Smooth muscle cell (in vitro differentiated cells): ENCODE measurements at regions not wholly inside any gene's neighbourhood (a gene's known extent, or its start where the extent isn't known, plus 50 kb on each side); places are given as distances from the start of the nearest gene placed in this dataset.
"Not testable (repeated sequence)": the region's sequence is repeated elsewhere in the genome, so short reads cannot be mapped to it uniquely, and the experiment has no call there.

Experiments used
- DNase-seq: peaks from one replicate; lab custom pipeline; 2025; ENCODE audit not compliant: unreplicated experiment; lab: John Stamatoyannopoulos, UW
- H2AFZ ChIP-seq: fragments of 200-600 bp; sonication (generic); 2 replicates; pipeline ENCODE4 v1.6.0; 2016; ENCODE audit warnings: antibody characterized with exemption, low read depth, mild to moderate bottlenecking
- H3F3A ChIP-seq: fragments of 200-600 bp; sonication (generic); 2 replicates; pipeline ENCODE4 v1.6.0; 2017; ENCODE audit warnings: antibody characterized with exemption, low read depth
- H3K27ac ChIP-seq: fragments of 200-600 bp; sonication (generic); 2 replicates; pipeline ENCODE4 v1.5.1; 2016; ENCODE audit warnings: low read depth, mild to moderate bottlenecking
- H3K27me3 ChIP-seq: fragments of 200-600 bp; sonication (generic); 2 replicates; pipeline ENCODE4 v1.6.1; 2016; ENCODE audit warnings: low read depth, mild to moderate bottlenecking
- H3K36me3 ChIP-seq: fragments of 200-600 bp; sonication (generic); 2 replicates; pipeline ENCODE4 v1.5.1; 2016; ENCODE audit warnings: low read depth
- H3K4me1 ChIP-seq: fragments of 200-600 bp; sonication (generic); 2 replicates; pipeline ENCODE4 v1.5.1; 2016; ENCODE audit warnings: low read depth
- H3K4me2 ChIP-seq: fragments of 200-600 bp; sonication (generic); 2 replicates; pipeline ENCODE4 v1.6.0; 2016; ENCODE audit warnings: mild to moderate bottlenecking
- H3K4me3 ChIP-seq: fragments of 200-600 bp; sonication (generic); 2 replicates; pipeline ENCODE4 v1.5.1; 2016; ENCODE audit warnings: mild to moderate bottlenecking
- H3K79me2 ChIP-seq: fragments of 200-600 bp; sonication (generic); 2 replicates; pipeline ENCODE4 v1.6.0; 2016; ENCODE audit warnings: low read depth, mild to moderate bottlenecking
- H3K9ac ChIP-seq: fragments of 200-600 bp; sonication (generic); 2 replicates; pipeline ENCODE4 v1.6.0; 2016; ENCODE audit warnings: low read depth
- H3K9me3 ChIP-seq: fragments of 200-600 bp; sonication (generic); replicated peaks from 2 replicates; pipeline ENCODE4 v1.5.1; 2016; ENCODE audit warnings: low read depth
- H4K20me1 ChIP-seq: fragments of 200-600 bp; sonication (generic); 2 replicates; pipeline ENCODE4 v1.6.0; 2016; ENCODE audit warnings: low read depth
- WGBS: methylation state at CpG from one replicate; pipeline ENCODE4 v1.1.7; 2016; ENCODE audit warnings: low lambda C conversion rate; 5-methylcytosine and 5-hydroxymethylcytosine counted together
- TF ChIP-seq, protein P1 (sequence below): fragments of 200-600 bp; sonication (generic); IDR thresholded peaks from 2 replicates; pipeline ENCODE4 v1.5.1; 2017; ENCODE audit warnings: borderline replicate concordance, mild to moderate bottlenecking, antibody characterized with exemption; ENCODE audit not compliant: insufficient read depth, poor library complexity, severe bottlenecking

DNA sequence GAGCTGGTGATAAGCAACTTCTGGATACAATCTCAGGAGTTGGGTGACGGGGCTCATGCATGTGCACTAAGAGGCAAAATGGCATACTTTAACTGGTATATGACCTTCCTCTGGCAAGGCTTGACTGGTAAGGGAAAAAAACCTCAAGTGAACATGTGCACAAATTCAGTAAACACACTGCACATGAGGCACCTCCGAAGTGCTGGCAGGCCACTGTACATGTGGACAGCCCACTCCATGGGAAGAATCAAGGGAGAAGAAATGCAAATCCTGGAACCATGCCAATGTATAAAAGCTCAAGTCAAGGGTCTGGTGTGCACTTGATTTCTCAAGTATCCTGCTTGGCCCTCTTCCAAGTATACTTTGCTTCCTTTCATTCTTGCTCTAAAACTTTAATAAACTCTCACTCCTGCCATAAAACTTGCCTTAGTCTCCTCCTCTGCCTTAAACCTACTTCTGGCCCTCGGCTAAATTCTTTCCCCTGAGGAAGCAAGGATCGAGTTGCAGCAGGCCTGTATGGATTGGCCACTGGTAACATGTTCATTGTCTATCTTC lies 167.2 kb downstream of the RAMP3 start:
- Histone ChIP-seq H2AFZ (no peak overlapping the region), H4K20me1 (no peaks in the 10 kb centered on the region)
- 77% methylated on average over 4 of the region's 4 CpGs for WGBS

DNA sequence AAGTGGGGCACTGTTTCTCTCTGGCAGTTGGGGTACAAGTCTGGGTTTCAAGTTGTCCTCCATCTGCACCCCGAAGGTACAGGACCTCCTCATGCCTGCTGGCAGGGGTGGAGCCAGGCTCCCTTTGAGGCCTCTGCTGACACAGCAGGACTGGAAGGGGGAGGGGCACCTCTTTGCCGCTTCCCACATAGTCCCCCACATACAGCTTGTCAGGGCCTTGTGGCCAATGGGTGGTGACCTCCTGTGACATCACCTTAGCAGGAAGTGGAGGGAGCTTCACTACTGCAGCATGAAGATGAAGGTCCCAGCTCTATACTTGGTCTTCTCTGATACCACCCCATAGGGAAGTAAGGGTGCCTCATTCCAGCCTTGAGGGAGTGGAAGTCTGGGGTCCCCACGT lies 167.8 kb downstream of the RAMP3 start:
- H4K20me1 ChIP-seq = no peaks in the 10 kb centered on the region
- WGBS = 94% methylated on average over 3 of the region's 3 CpGs
- no peaks in the 10 kb centered on the region for H3K79me2 ChIP-seq

More for the DNA sequence above, 167.2 kb downstream of the RAMP3 start:
- no peak overlapping the region for H3K4me3 ChIP-seq
- H3K9ac ChIP-seq = no peak overlapping the region
- H3K4me2 ChIP-seq = no peak overlapping the region
- H3K79me2 ChIP-seq = no peaks in the 10 kb centered on the region
- H3K27ac ChIP-seq = no peak overlapping the region
- no peaks in the 10 kb centered on the region for H3K36me3 ChIP-seq
- no peaks in the 10 kb centered on the region for H3K9me3 ChIP-seq
- no peak for DNase-seq
- H3F3A ChIP-seq = no peaks in the 10 kb centered on the region
- TF ChIP-seq, protein P1, sequence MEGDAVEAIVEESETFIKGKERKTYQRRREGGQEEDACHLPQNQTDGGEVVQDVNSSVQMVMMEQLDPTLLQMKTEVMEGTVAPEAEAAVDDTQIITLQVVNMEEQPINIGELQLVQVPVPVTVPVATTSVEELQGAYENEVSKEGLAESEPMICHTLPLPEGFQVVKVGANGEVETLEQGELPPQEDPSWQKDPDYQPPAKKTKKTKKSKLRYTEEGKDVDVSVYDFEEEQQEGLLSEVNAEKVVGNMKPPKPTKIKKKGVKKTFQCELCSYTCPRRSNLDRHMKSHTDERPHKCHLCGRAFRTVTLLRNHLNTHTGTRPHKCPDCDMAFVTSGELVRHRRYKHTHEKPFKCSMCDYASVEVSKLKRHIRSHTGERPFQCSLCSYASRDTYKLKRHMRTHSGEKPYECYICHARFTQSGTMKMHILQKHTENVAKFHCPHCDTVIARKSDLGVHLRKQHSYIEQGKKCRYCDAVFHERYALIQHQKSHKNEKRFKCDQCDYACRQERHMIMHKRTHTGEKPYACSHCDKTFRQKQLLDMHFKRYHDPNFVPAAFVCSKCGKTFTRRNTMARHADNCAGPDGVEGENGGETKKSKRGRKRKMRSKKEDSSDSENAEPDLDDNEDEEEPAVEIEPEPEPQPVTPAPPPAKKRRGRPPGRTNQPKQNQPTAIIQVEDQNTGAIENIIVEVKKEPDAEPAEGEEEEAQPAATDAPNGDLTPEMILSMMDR = no peak
- H3K4me1 ChIP-seq = no peaks in the 10 kb centered on the region
- H3K27me3 ChIP-seq = no peaks in the 10 kb centered on the region

DNA sequence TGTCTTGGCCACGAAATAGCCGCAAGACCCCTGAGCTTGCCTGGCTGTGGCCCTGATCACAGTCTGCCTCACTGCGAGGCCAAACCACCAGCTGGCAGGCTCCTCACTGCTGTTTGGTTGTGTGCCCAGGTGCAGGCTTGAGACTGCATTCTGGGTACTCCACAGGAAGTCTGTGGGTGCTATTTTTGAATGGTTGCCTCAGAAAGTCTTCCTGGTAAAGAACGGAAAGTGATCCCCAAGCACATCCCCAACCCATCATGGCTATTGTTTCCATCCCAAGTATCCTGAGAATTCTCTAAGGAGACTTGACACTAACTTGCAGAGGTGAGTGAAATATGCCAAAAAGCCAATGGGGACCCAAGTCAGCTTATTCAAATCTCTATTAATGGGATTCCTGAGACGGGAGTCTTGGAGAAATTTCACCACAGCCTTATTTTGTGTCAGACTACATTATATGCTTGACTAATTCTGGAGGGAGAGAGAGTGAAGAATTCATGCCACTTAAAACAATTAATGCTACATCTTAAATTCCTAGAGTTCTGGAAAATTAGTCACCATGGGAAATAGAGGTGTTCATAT lies 170.9 kb downstream of the RAMP3 start:
- Histone ChIP-seq H3K9ac (no peak overlapping the region), H2AFZ (no peak overlapping the region), H3K79me2 (no peaks in the 10 kb centered on the region), H3F3A (no peaks in the 10 kb centered on the region), H3K9me3 (no peaks in the 10 kb centered on the region), H3K4me2 (no peak overlapping the region), H3K4me1 (no peaks in the 10 kb centered on the region), H3K4me3 (no peak overlapping the region), H3K27ac (no peak overlapping the region), H3K36me3 (no peaks in the 10 kb centered on the region), H4K20me1 (no peaks in the 10 kb centered on the region), H3K27me3 (no peaks in the 10 kb centered on the region)
- DNase-seq = no peak
- TF ChIP-seq, protein P1 = no peak
- 95% methylated on average over 5 of the region's 5 CpGs for WGBS

More for the DNA sequence above, 167.8 kb downstream of the RAMP3 start:
- H3K27ac ChIP-seq = no peak overlapping the region
- TF ChIP-seq, protein P1 = no peak
- no peaks in the 10 kb centered on the region for H3K36me3 ChIP-seq
- H3K9me3 ChIP-seq = no peaks in the 10 kb centered on the region
- no peaks in the 10 kb centered on the region for H3K27me3 ChIP-seq
- no peaks in the 10 kb centered on the region for H3K4me1 ChIP-seq
- H2AFZ ChIP-seq = no peak overlapping the region
- no peak for DNase-seq
- no peaks in the 10 kb centered on the region for H3F3A ChIP-seq
- H3K9ac ChIP-seq = no peak overlapping the region
- H3K4me2 ChIP-seq = no peak overlapping the region
- no peak overlapping the region for H3K4me3 ChIP-seq

DNA sequence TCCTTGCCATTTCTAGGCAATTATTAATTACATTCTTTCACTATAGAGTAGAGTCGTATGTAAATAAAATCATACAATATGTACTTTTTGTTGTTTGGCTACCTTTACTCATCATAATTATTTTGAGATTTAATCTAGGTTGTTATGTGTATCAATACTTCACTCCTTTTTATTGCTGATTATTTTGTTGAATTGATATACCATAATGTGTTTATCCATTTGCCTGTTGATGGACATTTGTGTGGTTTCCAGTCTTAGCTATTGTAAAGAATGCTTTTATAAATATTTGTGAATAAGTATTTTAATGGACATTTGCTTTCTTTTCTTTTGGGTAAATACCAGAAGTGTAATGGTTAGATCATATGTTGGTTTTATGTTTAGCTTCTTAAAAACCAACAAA lies 174.0 kb downstream of the RAMP3 start:
- Histone ChIP-seq H3K4me3 (no peak overlapping the region), H3K27me3 (no peaks in the 10 kb centered on the region), H3K4me1 (no peaks in the 10 kb centered on the region), H3K4me2 (no peak overlapping the region), H3K9ac (no peak overlapping the region), H3K9me3 (no peaks in the 10 kb centered on the region), H3K36me3 (no peaks in the 10 kb centered on the region), H4K20me1 (no peaks in the 10 kb centered on the region), H3K79me2 (no peaks in the 10 kb centered on the region), H3F3A (no peaks in the 10 kb centered on the region), H3K27ac (no peak overlapping the region), H2AFZ (no peak overlapping the region)
- TF ChIP-seq, protein P1 = no peak
- DNase-seq = no peak
- 91% methylated on average over 1 of the region's 1 CpG for WGBS

DNA sequence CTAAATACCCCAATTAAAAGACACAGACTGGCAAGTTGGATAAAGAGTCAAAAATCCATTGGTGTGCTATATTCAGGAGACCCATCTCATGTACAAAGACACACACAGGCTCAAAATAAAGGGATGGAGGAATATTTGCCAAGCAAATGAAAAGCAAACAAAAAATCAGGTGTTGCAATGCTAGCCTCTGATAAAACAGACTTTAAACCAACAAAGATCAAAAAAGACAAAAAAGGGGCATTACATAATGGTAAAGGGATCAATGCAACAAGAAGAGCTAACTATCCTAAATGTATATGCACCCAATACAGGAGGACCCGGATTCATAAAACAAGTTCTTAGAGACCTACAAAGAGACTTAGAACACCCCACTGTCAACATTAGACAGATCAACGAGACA lies 177.4 kb downstream of the RAMP3 start:
- WGBS = 90% methylated on average over 2 of the region's 2 CpGs
- H3F3A ChIP-seq = not testable (repeated sequence)

More for the DNA sequence above, 177.4 kb downstream of the RAMP3 start:
- not testable (repeated sequence) for H3K9ac ChIP-seq, H3K9me3 ChIP-seq, H3K79me2 ChIP-seq, H3K27me3 ChIP-seq, H4K20me1 ChIP-seq, H3K4me1 ChIP-seq, H3K4me3 ChIP-seq, DNase-seq, H3K27ac ChIP-seq, H3K4me2 ChIP-seq, H3K36me3 ChIP-seq, H2AFZ ChIP-seq
